ENCODE measurements at regions not wholly inside any gene's neighbourhood (a gene's known extent, or its start where the extent isn't known, plus 50 kb on each side); places are given as distances from the start of the nearest gene placed in this dataset.

DNA sequence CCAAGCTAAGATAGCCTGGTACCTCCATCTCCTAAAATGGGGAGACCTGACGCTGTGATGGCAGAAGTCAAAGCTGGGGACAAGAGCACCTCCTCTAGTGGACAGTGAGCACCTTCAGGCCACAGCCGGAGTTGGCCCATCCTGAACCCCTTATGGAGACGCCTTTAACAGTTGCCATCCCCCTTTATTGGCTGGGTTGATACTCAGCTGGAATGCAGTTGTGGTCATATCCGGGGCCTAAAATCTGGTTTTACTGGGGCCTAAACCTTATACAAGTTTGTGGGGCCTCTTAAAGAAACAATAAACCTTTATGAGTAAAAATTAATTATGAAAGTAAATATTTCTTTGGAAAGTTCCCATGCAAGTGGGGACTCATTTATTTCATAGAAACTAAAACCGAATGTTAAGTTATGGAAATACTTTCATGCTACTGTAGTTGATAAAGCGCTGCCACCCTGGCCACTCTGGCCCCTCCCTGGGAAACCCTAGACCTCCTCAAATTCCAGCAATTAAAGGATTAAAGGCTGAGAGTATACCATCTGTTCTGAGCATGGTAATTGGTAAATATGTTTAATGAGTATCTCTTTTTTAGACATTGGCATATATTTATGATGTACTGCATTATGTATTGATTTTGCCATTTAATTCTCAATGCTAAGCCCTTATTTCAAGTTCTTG lies 95.1 kb upstream of the SASH1 start:
- H3K36me3 ChIP-seq, result no peaks in the 10 kb centered on the region
- no peaks in the 10 kb centered on the region for H3K9me3 ChIP-seq
- no peaks in the 10 kb centered on the region for H3K27me3 ChIP-seq
- TF ChIP-seq CTCF (IDR thresholded peaks at IDR 0.05), result no peak
- H3K4me3 ChIP-seq (ENCODE audit: low read depth in 1 of 2, low read length in 1 of 2), result no peak overlapping the region
- no peak overlapping the region for H3K27ac ChIP-seq
- no peaks in the 10 kb centered on the region for H3K4me1 ChIP-seq (ENCODE audit: control insufficient read depth in 1 of 2, insufficient read depth in 1 of 2, low read depth in 1 of 2, low read length in 1 of 2)

DNA sequence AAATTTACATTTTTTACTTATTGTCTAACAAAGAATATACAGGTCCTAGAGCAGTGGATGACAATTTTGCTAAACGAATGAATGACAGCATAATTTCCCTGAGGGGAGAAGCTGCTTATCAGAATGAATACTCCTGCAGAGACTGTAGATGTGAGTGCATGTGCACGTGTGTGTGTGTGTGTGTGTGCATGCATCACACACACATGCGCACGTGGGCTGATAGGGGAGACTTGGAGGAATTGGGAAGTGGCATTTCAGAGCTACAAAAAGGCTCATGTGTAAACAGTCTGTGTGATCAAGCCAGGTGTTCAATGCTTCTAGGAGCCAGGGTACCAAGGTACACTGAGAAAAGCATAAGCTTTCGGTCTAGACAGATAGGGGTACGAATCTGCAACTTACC lies 93.5 kb upstream of the SASH1 start:
- Histone ChIP-seq H3K4me3 (ENCODE audit: low read depth in 1 of 2, low read length in 1 of 2) (no peak overlapping the region), H3K36me3 (no peaks in the 10 kb centered on the region), H3K27me3 (no peaks in the 10 kb centered on the region), H3K9me3 (no peaks in the 10 kb centered on the region), H3K27ac (no peak overlapping the region), H3K4me1 (ENCODE audit: control insufficient read depth in 1 of 2, insufficient read depth in 1 of 2, low read depth in 1 of 2, low read length in 1 of 2) (no peaks in the 10 kb centered on the region)
- no peak for TF ChIP-seq CTCF (IDR thresholded peaks at IDR 0.05)

- H3K4me3 ChIP-seq (ENCODE audit: low read depth in 1 of 2, low read length in 1 of 2), result no peak overlapping the region
- TF ChIP-seq CTCF (IDR thresholded peaks at IDR 0.05), result no peak
- no peaks in the 10 kb centered on the region for H3K36me3 ChIP-seq
- H3K4me1 ChIP-seq (ENCODE audit: control insufficient read depth in 1 of 2, insufficient read depth in 1 of 2, low read depth in 1 of 2, low read length in 1 of 2), result no peaks in the 10 kb centered on the region
- no peaks in the 10 kb centered on the region for H3K9me3 ChIP-seq
- H3K27ac ChIP-seq, result no peak overlapping the region
- H3K27me3 ChIP-seq, result no peaks in the 10 kb centered on the region
These were observed 92.8 kb upstream of the SASH1 start for GRCh38 chr6:148249679-148250375.

GRCh38 chr6:148250975-148251685 lies 91.5 kb upstream of the SASH1 start:
- H3K4me3 ChIP-seq (ENCODE audit: low read depth in 1 of 2, low read length in 1 of 2), result no peak overlapping the region
- no peaks in the 10 kb centered on the region for H3K4me1 ChIP-seq (ENCODE audit: control insufficient read depth in 1 of 2, insufficient read depth in 1 of 2, low read depth in 1 of 2, low read length in 1 of 2)
- no peak for TF ChIP-seq CTCF (IDR thresholded peaks at IDR 0.05)
- no peaks in the 10 kb centered on the region for H3K27me3 ChIP-seq
- no peak overlapping the region for H3K27ac ChIP-seq
- no peaks in the 10 kb centered on the region for H3K9me3 ChIP-seq
- no peaks in the 10 kb centered on the region for H3K36me3 ChIP-seq

- H3K4me1 ChIP-seq (ENCODE audit: control insufficient read depth in 1 of 2, insufficient read depth in 1 of 2, low read depth in 1 of 2, low read length in 1 of 2), result no peaks in the 10 kb centered on the region
- H3K27ac ChIP-seq, result no peak overlapping the region
- no peak for TF ChIP-seq CTCF (IDR thresholded peaks at IDR 0.05)
- H3K36me3 ChIP-seq, result no peaks in the 10 kb centered on the region
- no peaks in the 10 kb centered on the region for H3K9me3 ChIP-seq
- H3K27me3 ChIP-seq, result no peaks in the 10 kb centered on the region
- H3K4me3 ChIP-seq (ENCODE audit: low read depth in 1 of 2, low read length in 1 of 2), result no peak overlapping the region
These were observed 90.7 kb upstream of the SASH1 start for GRCh38 chr6:148251891-148252290.

Measured in neutrophil (primary cell).